DND-41 (cell line): ENCODE measurements at regions not wholly inside any gene's neighbourhood (a gene's known extent, or its start where the extent isn't known, plus 50 kb on each side); places are given as distances from the start of the nearest gene placed in this dataset.

Experiments used
- EZH2 ChIP-seq: IDR thresholded peaks from 3 replicates; pipeline ENCODE4 v1.6.1; 2012; ENCODE audit warnings: borderline replicate concordance, low read depth, mild to moderate bottlenecking, moderate library complexity, low read length, inconsistent platforms; ENCODE audit not compliant: severe bottlenecking
- TF ChIP-seq, protein P1 (sequence below): IDR thresholded peaks from 2 replicates; pipeline ENCODE4 v1.5.1; 2012; ENCODE audit warnings: borderline replicate concordance, low read length, moderate library complexity, mild to moderate bottlenecking; ENCODE audit not compliant: poor library complexity, severe bottlenecking; ENCODE audit errors: extremely low read depth

DNA sequence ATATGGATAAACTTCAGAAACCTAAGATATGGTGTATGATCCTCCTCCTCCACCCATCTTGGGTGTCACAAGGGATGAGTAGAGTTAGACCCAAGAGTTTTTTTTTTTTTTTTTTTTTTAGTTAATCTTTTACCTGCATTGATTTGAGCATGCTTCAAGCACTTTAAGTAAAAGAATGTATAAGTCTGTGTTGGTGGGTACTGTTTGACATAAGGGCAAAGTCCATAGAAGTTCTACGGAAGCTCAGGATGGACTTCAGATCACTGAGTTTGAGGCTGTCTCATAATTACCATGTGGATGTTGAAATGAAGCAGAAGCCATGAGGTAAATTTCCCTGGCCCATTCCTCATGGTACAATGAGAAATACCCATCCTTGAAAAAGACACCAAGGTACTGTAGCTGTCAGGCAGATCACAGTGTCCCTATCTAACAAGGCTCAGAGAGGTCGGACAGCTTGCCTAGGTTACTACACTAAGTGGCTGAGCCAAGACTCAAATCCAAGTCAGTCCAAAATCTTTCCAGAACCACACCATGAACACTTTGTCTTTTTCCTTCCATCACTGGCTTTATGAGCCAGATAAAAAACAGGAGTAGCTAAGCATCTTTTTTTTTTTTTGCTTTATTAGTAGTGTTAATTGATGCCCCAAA, 962.8 kb downstream of the CDH11 start:
- TF ChIP-seq, protein P1, sequence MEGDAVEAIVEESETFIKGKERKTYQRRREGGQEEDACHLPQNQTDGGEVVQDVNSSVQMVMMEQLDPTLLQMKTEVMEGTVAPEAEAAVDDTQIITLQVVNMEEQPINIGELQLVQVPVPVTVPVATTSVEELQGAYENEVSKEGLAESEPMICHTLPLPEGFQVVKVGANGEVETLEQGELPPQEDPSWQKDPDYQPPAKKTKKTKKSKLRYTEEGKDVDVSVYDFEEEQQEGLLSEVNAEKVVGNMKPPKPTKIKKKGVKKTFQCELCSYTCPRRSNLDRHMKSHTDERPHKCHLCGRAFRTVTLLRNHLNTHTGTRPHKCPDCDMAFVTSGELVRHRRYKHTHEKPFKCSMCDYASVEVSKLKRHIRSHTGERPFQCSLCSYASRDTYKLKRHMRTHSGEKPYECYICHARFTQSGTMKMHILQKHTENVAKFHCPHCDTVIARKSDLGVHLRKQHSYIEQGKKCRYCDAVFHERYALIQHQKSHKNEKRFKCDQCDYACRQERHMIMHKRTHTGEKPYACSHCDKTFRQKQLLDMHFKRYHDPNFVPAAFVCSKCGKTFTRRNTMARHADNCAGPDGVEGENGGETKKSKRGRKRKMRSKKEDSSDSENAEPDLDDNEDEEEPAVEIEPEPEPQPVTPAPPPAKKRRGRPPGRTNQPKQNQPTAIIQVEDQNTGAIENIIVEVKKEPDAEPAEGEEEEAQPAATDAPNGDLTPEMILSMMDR: no peak
- no peak for TF ChIP-seq EZH2
